SK-N-MC (cell line): ENCODE measurements at regions not wholly inside any gene's neighbourhood (a gene's known extent, or its start where the extent isn't known, plus 50 kb on each side); places are given as distances from the start of the nearest gene placed in this dataset.

Source experiments
- EZH2 ChIP-seq: fragments of 200-600 bp; sonication (generic); IDR thresholded peaks from one replicate; pipeline ENCODE4 v1.6.1; 2017; ENCODE audit warnings: antibody characterized with exemption
- FOXP2 ChIP-seq: optimal IDR thresholded peaks from 2 replicates; pipeline ENCODE3; 2011; ENCODE audit warnings: mild to moderate bottlenecking, moderate library complexity; ENCODE audit not compliant: insufficient read depth; ENCODE audit errors: extremely low read length, control extremely low read depth
- POLR2AphosphoS5 ChIP-seq: IDR thresholded peaks from 2 replicates; pipeline ENCODE4 v1.6.1; 2012; ENCODE audit warnings: mild to moderate bottlenecking, low read depth, low read length, borderline replicate concordance

GRCh38 chr2:223654384-223654915 lies 52.3 kb upstream of the SCG2 start:
- no peak for TF ChIP-seq EZH2
- no peak for TF ChIP-seq POLR2AphosphoS5
- TF ChIP-seq FOXP2, result no peak
